GM19452 (cell line): ENCODE measurements at regions not wholly inside any gene's neighbourhood (a gene's known extent, or its start where the extent isn't known, plus 50 kb on each side); places are given as distances from the start of the nearest gene placed in this dataset.

ENCODE experiments used
- ATAC-seq: cut with Tn5 transposase; IDR thresholded peaks from one replicate; pipeline ENCODE4 v1.9.1; 2021; ENCODE audit not compliant: unreplicated experiment

DNA sequence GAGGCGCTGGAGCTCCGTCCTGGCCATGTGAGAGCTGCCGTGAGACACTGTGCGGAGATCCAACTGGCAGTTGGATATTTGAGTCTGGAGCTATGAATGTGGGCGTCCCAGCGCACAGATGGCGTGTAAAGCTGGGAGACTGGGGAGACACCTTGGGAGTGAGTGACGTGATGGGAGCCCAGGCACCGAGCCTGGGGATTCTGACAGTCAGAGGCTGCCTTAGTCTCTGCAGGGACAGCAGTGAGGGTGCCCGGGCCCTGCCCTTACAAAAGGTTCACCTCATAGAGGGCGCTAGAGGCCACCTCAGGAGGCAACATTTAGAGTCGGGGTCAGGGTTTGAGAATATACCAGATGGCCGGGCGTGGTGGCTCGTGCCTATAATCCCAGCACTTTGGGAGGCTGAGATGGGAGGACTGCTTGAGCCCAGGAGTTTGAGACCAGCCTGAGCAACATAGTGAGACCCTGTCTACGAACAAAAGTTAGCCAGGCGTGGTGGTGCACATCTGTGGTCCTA, 194.1 kb upstream of the GSE1 start:
- no peak for ATAC-seq

DNA sequence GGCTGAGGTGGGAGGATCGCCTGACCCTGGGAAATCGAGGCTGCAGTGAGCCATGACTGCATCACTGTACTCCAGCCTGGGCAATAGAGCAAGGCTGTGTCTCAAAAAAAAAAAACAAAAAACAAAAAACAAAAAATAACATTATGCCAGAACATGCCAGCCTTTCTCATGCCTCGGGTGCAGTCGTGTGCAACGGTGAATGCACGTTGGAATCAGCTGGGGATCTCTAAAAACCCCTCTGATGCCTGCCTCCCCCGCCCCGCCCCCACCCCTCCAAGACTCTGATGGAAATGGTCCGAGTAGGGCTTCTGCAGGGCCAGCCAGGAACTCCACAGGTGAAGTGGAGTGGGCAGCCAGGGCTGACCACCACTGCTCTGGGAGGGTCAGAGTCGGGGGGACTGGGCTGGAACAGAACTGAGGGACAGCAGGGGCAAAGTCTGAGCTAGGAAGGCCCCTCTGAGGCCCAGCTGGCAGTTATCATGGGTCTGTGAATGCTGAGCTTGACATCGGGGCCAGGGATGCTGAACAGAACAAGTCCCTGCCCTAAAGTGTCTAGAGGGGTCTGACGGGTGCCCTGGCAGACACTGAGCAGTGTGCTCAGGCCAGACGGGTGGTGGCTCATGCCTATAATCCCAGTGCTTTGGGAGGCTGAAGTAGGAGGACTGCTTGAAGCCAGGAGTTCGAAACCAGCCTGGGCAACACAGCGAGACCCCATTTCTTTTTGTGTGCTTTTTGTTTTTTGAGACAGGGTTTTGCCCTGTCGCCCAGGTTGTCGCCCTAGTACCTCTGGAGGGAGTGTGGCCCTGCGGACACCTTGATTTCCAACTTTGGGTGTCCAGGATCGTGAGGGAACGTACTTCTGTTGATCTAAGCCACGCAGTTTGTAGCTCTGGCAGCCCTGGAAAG, 193.4 kb upstream of the GSE1 start:
- no peak for ATAC-seq

DNA sequence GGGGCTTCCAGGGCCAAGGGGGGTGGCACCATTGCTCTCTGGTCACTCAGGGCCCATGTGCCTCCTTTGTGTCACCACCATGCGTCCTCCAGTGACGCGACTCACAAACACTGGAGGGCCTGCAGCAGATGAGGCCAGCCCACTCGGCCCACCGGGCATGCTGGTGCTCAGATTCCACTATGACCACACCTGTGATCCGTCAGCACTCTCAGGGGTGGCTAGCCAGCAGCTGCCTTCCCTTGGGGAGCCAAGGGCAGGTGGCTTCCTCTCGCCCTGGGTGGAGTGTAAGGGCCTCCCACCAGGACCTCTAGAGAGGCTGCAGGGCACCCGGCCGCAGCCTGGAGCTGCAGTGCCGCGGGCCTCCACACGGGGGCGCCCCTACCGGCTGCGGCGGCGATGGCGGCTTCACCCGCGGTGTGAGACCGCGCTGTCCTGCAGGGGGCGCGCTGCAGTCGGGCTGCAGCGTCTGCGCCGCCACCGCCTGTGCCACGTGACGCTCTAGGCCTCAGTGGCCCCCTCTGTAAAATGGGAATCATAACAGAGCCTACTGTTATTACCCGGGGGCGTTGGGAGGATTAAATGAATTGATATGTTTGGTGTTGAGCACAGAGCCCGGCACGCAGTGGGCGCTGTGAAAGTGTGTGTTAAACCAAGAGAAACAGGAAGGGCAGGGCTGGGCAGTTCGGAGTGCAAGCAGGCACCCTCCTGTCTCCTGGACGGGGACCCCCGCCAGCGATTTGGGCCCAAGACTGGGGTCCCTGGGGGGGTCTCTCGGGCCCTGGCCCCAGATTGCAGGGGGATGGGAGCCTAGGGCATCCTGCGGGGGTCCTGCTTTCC, 192.4 kb upstream of the GSE1 start:
- peak; percentile 48 for ATAC-seq

DNA sequence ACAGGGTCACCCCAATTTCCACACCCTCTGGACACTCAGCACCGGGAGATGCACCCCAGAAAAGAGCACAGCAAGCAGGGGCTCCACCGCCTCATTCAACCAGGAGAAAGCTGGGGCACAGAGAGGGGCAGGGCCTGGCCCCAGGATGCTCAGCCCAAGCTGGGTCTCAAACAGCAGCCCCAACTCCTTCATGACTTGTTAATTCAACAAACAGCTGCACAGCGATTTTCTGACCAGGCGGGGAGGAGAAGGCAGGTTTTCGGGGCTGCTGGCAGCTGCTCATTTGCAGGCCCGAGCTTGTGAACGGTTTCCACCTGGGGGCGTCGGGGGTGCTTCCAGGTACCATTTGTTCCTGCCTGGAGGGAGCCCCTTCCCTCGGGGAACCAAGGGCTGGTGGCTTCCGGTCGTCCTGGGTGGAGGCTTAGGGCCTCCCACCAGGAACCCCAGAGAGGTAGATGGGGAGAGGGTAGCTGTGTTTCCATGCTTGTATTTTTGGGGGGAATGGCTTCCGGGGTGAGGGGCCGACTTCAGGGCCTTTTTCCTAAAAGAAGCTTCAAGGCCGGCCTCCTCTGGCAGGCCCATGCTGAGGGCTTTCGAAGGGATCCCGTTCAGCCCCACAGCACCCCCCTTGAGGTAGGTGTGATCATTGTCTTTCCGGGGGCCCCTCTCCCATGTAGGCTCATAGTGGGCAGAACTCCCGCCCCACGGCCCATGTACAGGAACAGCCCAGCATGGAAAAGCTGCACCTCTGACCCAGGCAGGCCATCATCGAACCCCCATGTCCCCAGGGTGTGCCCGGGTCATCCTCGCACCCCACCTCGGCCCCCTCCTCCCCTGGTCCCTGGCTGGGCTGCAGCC, 191.6 kb upstream of the GSE1 start:
- ATAC-seq, result no peak

DNA sequence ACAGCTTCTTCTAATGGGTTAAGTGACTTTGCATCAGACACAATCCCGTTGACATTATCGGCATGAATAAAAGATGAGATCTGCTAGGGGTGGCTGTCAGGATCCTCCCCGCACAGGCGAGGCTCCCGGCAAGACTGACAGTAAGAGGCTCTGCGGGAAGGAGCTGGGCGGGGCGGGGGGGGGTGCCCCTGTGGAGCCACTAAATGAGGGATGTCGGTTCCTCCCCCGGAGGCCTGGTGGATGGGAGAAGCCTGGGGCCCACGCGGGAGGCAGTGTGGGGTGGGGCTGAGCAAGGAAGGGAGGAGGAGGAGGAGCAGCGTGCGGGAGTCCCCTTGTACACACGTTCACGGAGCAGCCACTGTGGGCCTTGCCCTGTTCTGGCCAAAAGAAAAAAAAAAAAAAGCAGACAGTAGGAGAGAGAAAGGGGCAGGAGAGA, 190.9 kb upstream of the GSE1 start:
- ATAC-seq, result no peak

DNA sequence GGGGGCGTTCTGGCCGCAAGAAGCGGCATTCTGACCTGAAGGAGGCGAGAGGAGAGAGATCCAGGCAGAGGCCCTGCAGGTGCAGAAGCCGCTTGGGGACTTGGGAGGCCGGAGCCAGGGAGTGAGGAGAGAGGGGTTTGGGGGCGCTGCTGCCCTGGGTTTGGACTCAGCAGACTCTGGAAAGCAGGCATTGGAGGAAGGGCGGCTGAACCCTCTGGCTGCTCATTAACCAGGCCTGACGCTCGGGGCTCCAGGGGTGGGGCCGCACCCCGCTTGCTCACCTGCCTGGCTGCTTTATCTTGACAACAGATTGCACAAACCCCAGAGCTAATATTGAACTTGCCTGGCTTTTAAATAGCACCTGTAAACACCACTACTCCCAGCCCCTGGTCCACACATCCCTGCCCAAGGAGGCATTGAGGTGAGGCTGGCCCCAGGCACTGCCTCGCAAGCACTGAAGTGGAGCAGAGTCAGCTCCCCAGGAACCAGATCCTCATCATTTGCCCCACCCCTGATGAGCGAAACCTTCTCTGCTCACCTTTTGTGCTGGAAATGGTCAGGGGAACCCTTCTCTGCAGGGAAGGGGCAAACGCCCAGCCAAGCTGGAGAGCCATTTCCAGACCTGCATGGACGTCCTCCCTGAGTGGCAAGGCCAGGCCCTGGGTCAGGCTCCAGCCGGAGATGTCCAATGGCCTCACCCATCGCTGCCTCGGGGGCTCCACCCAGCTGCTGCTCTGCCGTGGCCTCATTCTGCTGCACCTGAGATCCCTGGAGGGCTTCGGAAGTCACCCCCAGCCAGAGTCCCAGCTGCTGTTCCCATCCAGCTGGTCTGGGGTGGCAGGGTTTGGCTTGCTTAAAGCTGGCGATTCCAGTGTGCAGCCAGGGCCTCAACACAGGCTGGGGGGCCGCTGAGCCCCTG, 190.2 kb upstream of the GSE1 start:
- ATAC-seq, result no peak

DNA sequence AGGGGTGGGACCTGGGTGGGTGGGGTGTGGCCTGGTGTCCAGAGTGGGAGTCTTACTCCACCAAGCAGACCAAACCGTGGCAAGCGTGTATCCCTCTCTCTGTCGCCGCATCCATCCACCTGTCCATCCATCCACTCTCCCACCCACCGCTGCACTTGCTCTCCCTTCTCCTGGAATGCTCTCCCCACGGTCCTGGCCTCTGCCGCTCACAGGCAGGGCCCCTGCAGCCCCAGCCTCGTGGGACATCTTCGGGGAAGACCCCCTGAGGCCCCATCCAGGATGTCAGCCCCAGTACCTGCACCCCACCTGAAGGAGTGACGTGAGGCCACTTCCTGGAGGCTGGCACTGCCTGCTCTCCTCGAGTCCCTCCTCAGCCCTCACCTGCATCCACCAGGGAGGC, 189.5 kb upstream of the GSE1 start:
- ATAC-seq, result no peak

DNA sequence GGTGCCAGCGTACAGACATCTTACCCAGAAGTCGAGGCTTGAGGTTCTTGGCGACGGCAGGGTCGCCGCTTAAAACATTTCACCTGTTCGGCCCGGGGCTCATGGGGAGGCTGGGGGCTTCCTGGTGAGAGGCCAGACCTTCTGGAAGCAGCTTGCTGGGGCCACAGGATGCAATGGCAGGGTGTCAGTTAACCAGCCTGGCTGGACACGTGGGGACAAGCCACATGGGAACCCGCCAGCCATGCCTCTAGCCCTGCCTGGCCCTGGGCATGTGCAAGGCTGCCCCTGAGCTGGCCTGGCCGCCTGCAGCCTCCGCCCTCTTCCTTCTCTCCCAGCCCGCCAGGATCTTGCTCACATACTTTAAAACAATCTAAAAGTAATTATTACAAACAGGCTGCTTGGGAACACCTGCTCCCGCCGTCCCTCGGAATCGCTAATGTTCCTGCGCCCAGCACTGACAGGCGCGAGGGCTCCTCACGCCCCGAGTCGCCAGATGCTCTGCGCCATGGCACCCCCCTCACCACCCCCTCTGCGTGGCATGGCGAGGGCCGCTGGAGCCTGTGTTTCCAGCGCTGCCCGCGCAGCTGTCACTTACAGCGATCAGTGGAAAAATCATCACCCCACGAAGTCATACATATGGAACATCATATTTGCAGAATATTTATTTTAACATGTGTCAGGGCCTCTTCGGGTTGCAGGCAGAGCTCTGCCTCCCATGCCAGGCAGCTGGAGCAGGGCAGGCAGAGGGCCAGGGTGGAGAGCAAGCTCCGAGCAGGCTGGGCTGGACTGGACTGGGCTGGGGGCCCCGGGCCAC, 188.7 kb upstream of the GSE1 start:
- ATAC-seq, result no peak

DNA sequence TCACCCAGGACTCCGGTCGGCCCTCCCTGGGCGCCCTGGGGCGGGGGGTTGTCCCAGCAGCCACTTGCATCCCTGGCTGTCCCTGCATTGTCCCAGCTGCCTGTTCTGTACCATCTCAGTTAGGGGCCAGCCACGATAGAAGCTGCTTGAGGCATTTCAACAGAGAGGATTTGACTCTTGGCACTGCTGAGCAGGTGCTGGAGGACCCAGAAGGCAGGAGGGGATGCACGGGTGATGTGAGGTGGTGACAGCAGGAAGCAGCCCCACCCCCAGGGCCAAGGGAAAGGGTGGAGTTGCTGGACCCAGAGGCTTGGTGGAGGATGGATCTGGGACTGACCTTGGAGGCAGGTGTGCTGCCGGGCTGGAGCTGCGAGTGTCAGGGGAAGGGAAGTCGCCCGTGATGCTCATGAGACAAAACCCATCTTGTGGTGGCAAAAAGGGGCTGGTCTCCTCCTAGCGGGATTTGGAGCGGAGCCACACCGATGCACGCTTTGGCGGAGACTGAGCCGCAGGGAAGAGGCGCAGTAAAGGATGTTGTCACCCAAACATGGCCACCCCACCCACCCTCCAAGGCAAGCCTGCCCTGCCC, 188.0 kb upstream of the GSE1 start:
- no peak for ATAC-seq

DNA sequence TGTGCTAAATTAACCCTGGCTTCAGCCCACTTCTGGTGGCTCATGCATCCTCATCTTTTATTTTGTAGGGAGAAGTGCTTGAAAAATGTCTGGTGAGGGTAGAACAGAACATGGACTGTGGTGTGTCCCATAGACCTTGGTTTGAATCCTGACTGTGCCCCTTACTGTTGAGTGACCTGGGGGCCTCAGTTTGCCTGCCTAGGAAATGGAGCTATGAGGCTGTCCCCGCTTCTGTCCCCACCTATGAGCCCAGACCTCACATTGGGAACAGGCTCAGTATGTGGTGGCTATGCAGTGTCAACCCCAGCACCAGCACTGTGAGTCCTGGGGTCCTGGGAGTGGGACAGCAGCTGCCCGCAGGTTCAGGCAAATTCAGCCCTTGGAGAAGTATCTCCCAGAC, 186.3 kb upstream of the GSE1 start:
- no peak for ATAC-seq

DNA sequence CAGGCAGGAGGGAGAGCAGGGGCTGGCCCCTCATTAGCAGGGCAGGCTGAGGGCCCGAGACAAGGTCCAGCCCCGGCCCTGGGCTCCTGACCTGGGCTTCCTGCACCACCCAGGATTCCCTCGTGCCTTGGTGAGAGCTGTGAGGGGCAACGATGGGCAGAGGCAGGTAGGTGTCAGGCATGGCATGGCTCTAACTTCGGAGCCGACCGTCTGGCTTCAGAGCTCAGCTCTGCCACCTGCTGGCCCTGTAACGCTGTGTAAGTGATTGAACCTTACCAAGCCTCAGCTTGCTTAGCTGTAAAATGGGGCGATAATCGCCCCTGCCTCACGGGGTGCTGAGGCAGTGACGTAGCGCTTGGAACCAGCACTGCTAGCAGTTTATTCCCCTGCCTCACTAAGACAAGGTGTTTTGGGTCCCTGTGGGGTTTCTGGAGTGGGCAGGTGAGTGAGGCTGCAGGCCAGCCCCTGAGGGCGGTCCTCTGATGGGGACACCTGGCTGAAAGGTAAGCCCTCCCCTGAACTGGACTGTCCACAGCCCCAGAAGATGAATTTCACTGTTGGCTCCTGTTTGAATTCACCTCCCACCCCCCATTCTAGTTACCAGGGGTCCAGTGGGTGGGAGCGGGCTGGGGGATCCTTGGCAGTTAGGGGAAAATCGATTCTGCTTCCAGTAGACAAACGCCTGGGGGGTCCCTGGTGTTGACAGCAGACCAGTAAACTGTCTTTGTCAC, 184.8 kb upstream of the GSE1 start:
- no peak for ATAC-seq

DNA sequence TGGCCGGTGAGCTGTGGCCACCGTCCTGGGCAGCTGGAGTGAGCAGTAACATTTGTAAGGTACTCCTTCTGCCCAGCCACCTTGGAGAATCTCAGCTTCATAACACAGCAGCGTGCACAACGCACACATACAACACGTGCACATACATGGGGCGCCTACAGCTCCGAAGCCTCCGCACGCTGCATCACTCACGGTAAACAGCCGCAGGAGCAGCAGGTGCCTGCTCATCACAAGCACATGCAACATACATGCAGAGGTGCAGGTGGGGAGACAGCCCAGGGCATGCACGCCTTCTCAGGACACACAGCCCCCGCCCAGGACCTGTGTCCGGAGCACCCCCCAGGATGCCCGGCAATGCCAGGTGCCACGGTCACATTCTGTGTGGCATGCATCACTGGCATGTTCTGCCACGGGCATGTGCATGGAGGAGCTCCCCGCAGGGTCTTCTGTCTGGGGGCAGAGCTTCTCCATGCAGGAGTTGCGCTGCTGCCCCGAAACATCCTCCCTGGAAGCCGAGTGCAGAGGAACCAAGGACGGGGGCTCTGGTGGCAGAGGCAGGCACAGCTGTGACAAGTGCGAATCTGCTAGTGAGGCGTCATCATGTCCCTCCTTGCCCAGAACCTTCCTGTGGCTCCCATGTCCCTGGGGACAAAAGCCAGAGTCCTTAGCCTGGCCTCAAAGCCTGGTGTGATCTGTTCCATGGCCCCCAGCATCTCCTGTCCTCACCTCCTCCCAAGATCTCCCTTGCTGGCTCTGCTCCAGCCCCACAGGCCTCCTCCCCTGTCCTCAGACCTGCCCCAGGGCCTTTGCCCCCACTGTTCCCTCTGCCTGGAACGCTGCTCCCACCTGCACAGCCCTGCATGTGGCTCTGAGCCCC, 184.0 kb upstream of the GSE1 start:
- no peak for ATAC-seq

DNA sequence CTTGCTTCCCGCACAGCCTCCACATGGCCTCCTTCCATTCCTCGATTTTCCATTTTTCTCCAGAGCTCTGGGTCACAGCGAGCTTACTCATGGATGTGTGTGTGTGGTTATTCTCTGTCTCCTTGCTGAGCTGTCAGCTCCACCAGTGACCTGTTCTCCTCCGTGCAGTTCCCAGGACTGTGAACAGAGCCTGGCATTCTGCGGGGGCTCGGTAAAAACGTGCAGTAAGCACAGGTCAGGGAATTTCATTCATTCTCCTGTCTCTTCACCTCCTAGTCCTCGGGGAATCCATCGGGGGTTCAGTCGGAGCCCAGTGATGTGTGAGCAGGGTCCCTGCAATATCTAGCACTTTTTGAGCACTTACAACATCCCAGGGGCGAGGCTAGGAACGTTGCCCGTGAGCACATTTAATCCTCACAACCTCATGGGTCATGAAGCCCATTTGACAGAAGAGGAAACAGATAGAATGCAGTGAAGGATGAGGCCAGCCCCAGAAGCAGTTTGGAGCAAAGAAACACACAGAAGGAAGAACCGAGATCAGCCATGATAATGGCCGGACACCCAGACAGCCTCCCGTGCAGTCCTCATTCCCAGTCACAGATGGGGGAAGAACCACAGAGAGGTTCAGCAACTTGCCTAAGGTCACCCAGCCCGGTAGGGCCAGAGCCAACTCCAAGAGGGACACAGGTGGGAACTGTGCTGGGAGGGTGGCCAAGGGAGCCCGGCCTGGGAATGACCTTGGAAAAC, 183.2 kb upstream of the GSE1 start:
- ATAC-seq, result no peak

DNA sequence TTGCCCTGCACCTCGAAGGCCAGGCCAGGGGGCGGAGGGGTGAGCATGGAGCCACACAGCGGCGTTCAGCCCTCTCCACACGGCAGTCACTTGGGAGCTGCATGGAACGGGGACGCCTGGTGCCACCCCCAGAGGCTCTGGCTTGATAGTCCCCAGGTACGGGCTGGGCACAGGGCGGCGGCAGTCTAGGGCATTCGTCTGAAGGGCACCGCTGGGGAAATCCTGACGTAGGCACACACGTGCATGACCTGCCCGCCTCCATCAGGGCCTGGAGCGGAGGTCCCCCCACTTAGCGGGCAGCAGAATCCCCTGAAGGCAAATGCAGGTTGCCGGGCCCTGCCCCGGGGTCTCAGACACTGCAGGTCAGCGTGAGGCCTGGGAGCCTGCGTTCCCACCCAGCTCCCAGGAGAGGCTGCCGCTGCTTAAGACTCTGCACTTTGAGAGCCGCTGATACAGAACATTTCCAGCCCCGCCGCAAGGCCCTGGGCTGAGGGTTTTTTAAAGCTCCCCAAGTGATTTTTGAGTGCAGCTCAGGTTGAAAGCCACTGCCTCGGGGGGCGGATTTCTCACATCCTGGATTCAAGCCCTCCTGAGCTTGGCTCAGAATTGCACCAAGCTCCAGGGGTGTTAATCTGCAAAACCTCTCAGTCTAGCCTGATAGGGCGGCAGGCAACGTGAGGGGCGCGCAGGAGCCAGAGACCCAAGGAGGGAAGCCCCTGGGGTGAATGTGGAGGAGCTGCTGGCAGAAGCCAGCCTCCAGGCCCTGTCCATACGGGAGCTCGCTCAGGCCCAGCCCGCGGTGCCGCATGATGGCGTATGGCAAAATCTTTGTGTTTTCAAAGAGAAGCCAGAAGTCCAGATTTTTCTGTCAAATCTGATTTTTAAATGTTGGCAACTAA, 182.3 kb upstream of the GSE1 start:
- no peak for ATAC-seq

DNA sequence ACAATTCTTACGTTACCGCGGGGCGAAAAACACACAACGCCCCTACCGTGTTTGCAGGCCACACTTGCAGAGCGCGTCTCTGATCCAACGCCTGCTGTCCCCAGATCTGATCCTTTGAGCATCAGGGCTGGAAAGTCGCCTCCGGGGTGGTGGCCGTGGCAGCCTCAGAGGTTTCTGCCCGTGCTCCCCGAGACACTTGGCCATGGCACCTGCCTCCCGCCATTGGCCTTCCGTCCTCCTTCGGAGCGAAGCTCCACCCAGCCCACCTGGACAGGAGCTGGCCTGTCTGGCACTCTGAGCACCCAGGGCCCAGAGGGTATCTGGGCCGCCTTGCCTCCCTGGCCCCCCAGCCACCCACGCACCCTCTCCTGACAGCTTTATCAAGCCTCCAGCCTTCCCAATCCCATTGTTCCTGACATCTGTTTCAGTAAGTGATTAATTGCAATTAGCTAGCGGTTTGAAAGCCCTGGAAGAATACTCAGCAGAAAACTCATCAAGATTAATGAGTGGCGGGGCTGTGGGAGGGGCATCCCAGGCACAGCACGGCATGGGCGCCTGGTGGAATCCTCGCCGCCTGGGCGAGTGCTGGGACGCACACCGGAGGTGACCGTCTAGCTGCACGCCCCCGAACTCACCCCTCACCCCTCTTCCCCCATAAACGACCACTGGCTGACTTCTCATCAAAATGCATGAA, 181.5 kb upstream of the GSE1 start:
- ATAC-seq, result no peak
